ENCODE measurements at regions not wholly inside any gene's neighbourhood (a gene's known extent, or its start where the extent isn't known, plus 50 kb on each side); places are given as distances from the start of the nearest gene placed in this dataset.

- DNase-seq (ENCODE audit: low read depth): no peak
These were observed 717.7 kb upstream of the PIK3C3 start for GRCh38 chr18:41237317-41237716.

GRCh38 chr18:41231681-41232080 is 723.4 kb upstream of the PIK3C3 start:
- no peak for DNase-seq (ENCODE audit: low read depth)

DNA sequence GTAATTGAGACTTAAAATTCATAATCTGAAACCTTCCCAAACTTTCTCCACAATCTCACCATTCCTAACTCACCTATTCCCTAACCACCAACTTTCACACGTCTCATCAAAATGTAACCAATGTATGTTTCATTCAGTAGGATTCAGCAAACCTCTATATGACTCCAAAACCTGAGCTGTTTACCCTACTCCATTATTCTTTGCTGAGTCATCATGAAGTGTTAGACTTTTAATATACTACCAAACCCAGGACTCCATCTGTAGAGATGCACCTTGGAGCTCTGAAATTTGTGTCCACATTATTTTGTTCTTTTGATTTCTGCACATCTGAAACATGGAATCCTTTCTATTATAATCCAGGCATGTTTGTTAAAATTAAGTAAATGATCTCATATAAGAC is 727.0 kb upstream of the PIK3C3 start:
- DNase-seq (ENCODE audit: low read depth): no peak

- DNase-seq (ENCODE audit: low read depth): no peak
These were observed 728.1 kb upstream of the PIK3C3 start for GRCh38 chr18:41226911-41227310.

- no peak for DNase-seq (ENCODE audit: low read depth)
These were observed 728.8 kb upstream of the PIK3C3 start for GRCh38 chr18:41226186-41226585.

GRCh38 chr18:41216341-41217003 is 738.6 kb upstream of the PIK3C3 start:
- no peak for DNase-seq (ENCODE audit: low read depth)

DNA sequence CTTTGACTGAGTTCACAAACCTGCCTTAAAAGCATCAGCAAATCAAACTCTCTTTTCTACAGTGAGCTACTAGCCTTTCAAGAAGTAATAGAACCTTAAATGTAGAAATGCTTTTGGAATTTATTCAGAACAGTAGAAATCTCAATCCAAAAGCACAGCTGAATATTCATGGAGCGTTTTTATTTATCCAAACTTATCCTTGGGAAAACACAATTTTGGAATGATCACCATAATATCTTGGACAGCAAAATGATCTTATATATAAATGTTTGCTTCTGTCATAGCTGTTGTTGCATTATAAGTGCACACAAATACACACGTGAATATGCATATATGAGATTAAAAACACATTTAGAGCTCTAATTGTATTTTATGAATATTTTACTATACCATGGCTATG is 747.3 kb upstream of the PIK3C3 start:
- DNase-seq (ENCODE audit: low read depth): no peak

DNA sequence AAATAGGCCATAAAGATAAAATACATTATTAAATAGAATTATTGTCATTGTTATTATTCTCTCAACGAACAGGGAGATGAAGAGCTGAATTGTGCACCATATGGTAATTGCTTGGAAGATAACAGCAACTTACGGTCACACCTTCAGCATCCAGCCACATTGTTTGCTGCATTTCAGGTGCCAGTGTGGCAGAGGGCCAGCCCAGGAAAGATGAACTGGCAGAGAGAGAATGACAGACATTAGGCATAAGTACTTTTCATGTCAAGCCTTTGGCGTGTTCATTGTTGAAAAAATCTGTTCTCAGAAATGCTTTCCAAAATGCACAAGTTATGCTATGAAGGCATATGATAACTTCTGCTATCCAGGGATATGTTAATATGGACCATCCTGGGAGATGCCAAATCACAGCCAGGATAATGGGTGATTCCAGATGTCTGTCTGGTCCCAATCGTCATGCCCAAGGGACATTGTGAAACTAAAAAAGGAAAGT is 748.6 kb upstream of the PIK3C3 start:
- no peak for DNase-seq (ENCODE audit: low read depth)

- no peak for DNase-seq (ENCODE audit: low read depth)
These were observed 755.8 kb upstream of the PIK3C3 start for GRCh38 chr18:41199212-41199611.

GRCh38 chr18:41197967-41198366 is 757.1 kb upstream of the PIK3C3 start:
- DNase-seq (ENCODE audit: low read depth): no peak

- no peak for DNase-seq (ENCODE audit: low read depth)
These were observed 784.7 kb upstream of the PIK3C3 start for GRCh38 chr18:41170346-41170745.

GRCh38 chr18:41165625-41166024 is 789.4 kb upstream of the PIK3C3 start:
- DNase-seq (ENCODE audit: low read depth): no peak

GRCh38 chr18:41162781-41163180 is 792.3 kb upstream of the PIK3C3 start:
- no peak for DNase-seq (ENCODE audit: low read depth)

- DNase-seq (ENCODE audit: low read depth): no peak
These were observed 792.8 kb upstream of the PIK3C3 start for GRCh38 chr18:41162191-41162590.

DNA sequence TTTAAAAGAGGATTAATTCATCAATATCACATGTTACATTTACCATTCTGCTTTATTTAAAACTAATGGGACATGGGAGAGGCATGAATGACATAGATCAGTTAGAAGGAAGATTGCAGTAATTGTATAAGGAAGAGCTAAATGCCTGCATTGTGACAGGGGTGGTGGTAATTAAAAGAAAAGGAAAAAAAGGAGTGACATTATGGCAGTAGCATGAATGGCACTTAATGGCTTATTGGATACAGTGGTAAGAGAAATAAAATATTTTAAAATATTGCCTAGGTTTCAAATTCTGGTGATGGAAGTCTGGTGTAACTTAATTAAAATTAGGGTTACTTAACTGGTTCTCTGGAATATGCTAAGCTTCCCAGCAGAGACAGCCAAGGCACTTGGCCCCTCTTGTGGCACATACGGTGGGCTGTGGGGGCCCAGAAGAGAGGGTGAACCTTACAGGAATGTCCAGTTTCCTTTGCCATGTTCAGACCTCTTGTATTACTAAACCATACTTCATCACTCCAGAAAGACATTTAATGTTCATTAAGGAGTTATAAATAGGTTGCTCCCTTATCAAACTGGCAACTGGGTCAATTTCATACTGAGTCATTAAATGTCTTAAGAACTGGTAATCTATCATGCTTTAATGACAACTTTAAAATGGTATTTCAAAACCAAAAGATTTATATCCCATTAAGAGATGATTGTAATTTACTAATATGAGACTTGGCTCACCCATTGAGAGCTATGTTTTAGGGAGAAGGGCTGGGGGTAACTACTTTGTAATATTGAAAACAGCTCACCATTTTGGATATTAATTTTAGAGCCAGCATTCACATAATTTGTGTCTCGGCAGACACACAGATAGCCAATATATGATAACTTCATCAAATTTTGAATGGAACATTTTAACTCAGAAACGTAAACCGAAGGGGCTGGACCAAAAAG is 798.9 kb upstream of the PIK3C3 start:
- no peak for DNase-seq (ENCODE audit: low read depth)

GRCh38 chr18:41155025-41155424 is 800.0 kb upstream of the PIK3C3 start:
- no peak for DNase-seq (ENCODE audit: low read depth)

GRCh38 chr18:41153871-41154270 is 801.2 kb upstream of the PIK3C3 start:
- no peak for DNase-seq (ENCODE audit: low read depth)

GRCh38 chr18:41150316-41150715 is 804.7 kb upstream of the PIK3C3 start:
- no peak for DNase-seq (ENCODE audit: low read depth)

DNA sequence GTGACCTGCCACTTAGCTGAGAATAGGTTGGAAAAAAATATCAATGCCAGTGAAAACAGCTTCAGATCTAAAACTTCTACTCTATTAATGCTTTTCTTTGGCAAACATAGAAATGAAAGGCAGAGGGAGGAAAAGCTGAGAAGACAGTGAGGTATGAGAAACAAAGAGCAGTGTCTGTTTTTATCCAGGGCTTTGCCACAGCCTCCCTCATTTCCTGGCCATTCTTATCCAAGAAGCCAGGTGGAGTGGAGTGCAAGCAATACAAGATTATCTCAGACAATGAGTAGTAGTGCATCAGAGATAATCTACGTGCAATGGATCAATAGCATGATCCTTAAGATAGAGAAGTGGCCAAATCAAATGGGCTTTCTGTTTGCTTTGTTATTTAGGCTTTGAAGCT is 808.7 kb upstream of the PIK3C3 start:
- DNase-seq (ENCODE audit: low read depth): no peak

- DNase-seq (ENCODE audit: low read depth): no peak
These were observed 809.5 kb upstream of the PIK3C3 start for GRCh38 chr18:41145516-41145915.

GRCh38 chr18:41144441-41144840 is 810.6 kb upstream of the PIK3C3 start:
- no peak for DNase-seq (ENCODE audit: low read depth)

- no peak for DNase-seq (ENCODE audit: low read depth)
These were observed 814.5 kb upstream of the PIK3C3 start for GRCh38 chr18:41140506-41140905.

GRCh38 chr18:41135146-41135545 is 819.9 kb upstream of the PIK3C3 start:
- DNase-seq (ENCODE audit: low read depth): no peak
